Peyer's patch (tissue), 4 donors: ENCODE measurements at regions not wholly inside any gene's neighbourhood (a gene's known extent, or its start where the extent isn't known, plus 50 kb on each side); places are given as distances from the start of the nearest gene placed in this dataset.

Experiments used
- DNase-seq, 3 donors: peaks; one replicate each; pipeline ENCODE4 v3.0.0-alpha.2; 2017 to 2019
- H3K27ac ChIP-seq, 4 donors: fragments of 200-600 bp; sonication (generic); one replicate each; pipeline ENCODE4 v1.5.1; 2016 to 2019
- H3K27me3 ChIP-seq, 2 donors: fragments of 200-600 bp; sonication (generic); one replicate each; pipeline ENCODE4 v1.5.1; 2019
- H3K36me3 ChIP-seq, 3 donors: fragments of 200-600 bp; sonication (generic); one replicate each; pipeline ENCODE4 v1.5.1; 2016 to 2019
- H3K4me1 ChIP-seq, 4 donors: fragments of 200-600 bp; sonication (generic); one replicate each; pipeline ENCODE4 v1.5.1; 2016 to 2019
- H3K4me3 ChIP-seq, 4 donors: fragments of 200-600 bp; sonication (generic); 1 replicate in 3 of 4; 2 replicates in 1 of 4; pipeline ENCODE4 v1.5.1; 2016 to 2019; ENCODE audit warnings: mild to moderate bottlenecking in 1 of 4
- H3K9me3 ChIP-seq, 4 donors: fragments of 200-600 bp; sonication (generic); one replicate each; pipeline ENCODE4 v1.5.1; 2016 to 2019; ENCODE audit warnings: mild to moderate bottlenecking in 1 of 4
- POLR2A ChIP-seq, 2 donors: fragments of 450-650 bp; IDR thresholded peaks; one replicate each; pipeline ENCODE4 v1.5.1; 2017; ENCODE audit warnings: antibody characterized with exemption in 2 of 2, mild to moderate bottlenecking in 2 of 2, moderate library complexity in 2 of 2
- TF ChIP-seq, protein P1 (sequence below), 6 experiments: fragments of 450-650 bp in 4 of 6; fragments of 200-600 bp in 2 of 6; sonication (generic) in 1 of 6; IDR thresholded peaks; one replicate each; pipeline ENCODE4 v1.5.1; 2017 to 2019; ENCODE audit warnings: antibody characterized with exemption in 6 of 6, mild to moderate bottlenecking in 3 of 6, moderate library complexity in 1 of 6

DNA sequence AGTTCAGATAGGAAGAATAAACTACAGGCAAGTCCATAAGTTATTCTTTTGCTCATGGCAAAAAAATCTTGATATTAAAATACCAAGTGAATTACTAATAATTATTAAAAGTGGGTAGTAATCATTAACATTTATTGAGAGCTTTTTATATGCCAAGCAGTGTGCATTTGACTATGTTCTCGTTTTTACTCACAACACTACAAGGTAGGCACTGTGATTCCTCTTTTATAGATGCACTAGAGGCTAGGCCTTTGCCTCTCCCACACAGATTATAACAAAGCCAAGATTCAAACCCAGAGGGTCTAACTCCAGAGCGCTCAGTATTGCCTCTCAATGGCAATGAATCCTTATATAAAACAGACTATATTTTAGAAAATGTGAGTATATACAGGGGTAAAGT lies 254.2 kb downstream of the NAF1 start:
- H3K9me3 ChIP-seq, result no peaks in the 10 kb centered on the region

DNA sequence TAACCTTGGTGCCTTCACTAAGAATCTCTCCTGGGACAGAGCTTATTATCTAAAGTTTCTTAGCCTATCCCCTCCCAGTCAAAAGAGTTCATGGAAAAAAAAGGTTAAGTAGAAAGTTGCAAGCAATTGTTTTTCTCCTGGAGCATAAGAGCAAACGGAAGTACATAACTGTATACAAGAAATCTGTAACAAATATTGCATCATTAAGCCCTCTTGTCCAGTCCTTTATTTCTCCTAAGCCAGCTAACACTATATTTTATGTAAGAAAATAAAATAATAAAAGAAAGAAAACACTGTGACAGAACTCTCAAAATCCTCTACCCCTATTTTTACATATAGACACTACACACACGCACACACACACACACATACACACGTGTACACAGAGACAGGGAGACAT lies 255.3 kb downstream of the NAF1 start:
- no peak overlapping the region for H3K4me3 ChIP-seq
- H3K9me3 ChIP-seq, result no peaks in the 10 kb centered on the region
- DNase-seq, result no peak
- H3K36me3 ChIP-seq, result no peaks in the 10 kb centered on the region
- no peak for TF ChIP-seq POLR2A (IDR thresholded peaks at IDR 0.05)
- TF ChIP-seq, protein P1, sequence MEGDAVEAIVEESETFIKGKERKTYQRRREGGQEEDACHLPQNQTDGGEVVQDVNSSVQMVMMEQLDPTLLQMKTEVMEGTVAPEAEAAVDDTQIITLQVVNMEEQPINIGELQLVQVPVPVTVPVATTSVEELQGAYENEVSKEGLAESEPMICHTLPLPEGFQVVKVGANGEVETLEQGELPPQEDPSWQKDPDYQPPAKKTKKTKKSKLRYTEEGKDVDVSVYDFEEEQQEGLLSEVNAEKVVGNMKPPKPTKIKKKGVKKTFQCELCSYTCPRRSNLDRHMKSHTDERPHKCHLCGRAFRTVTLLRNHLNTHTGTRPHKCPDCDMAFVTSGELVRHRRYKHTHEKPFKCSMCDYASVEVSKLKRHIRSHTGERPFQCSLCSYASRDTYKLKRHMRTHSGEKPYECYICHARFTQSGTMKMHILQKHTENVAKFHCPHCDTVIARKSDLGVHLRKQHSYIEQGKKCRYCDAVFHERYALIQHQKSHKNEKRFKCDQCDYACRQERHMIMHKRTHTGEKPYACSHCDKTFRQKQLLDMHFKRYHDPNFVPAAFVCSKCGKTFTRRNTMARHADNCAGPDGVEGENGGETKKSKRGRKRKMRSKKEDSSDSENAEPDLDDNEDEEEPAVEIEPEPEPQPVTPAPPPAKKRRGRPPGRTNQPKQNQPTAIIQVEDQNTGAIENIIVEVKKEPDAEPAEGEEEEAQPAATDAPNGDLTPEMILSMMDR (IDR thresholded peaks at IDR 0.05), result no peak
- no peaks in the 10 kb centered on the region for H3K27me3 ChIP-seq
- no peaks in the 10 kb centered on the region for H3K4me1 ChIP-seq
- H3K27ac ChIP-seq, result no peak overlapping the region

More for the DNA sequence above, 254.2 kb downstream of the NAF1 start:
- H3K4me3 ChIP-seq, result no peak overlapping the region
- H3K36me3 ChIP-seq, result no peaks in the 10 kb centered on the region
- no peaks in the 10 kb centered on the region for H3K4me1 ChIP-seq
- no peaks in the 10 kb centered on the region for H3K27me3 ChIP-seq
- no peak for DNase-seq
- no peak overlapping the region for H3K27ac ChIP-seq
- TF ChIP-seq, protein P1 (IDR thresholded peaks at IDR 0.05), result no peak
- no peak for TF ChIP-seq POLR2A (IDR thresholded peaks at IDR 0.05)

DNA sequence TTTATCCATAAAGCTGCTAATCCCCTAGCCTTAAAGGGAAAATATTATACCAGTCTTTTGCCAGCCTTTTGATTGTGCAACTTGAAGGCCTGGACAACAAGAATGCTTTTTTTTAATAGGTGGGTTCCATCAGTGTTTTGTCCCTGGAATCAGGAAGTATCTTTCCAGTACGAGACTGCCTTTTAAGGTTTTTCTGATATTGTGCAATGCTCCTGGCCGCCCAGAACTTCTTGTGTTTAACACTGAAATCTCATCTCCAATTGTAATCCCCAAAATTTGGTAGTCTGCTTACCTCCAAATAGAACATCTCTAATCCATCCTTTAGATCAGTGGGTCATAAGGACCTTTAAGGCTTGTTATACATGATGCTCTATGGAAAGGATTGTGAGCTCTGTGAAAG lies 256.7 kb downstream of the NAF1 start:
- no peaks in the 10 kb centered on the region for H3K4me1 ChIP-seq
- no peak for DNase-seq
- H3K9me3 ChIP-seq, result no peaks in the 10 kb centered on the region
- no peaks in the 10 kb centered on the region for H3K27me3 ChIP-seq
- TF ChIP-seq POLR2A (IDR thresholded peaks at IDR 0.05), result no peak
- TF ChIP-seq, protein P1 (IDR thresholded peaks at IDR 0.05), result no peak
- no peak overlapping the region for H3K4me3 ChIP-seq
- H3K36me3 ChIP-seq, result no peaks in the 10 kb centered on the region
- no peak overlapping the region for H3K27ac ChIP-seq

DNA sequence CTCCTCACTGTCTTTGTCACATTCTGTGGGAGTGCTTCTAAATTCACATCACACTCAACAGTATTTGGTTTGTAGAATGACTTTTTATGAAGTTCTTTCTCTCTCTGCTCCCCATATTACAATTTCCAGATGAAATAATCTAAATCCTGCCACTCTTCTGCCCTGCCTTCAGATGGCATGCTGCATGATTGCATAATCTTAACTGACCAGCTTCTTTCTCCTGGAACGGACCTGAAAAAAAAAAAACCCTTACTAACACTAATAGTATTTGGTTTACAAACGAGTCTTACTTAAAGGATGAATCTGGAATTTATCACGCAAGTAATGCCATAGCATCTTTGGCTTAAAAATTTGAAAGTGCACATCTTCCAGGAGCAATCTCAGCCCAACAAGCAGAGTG lies 272.3 kb downstream of the NAF1 start:
- TF ChIP-seq, protein P1 (IDR thresholded peaks at IDR 0.05), result no peak
- TF ChIP-seq POLR2A (IDR thresholded peaks at IDR 0.05), result no peak
- no peak for DNase-seq
- Histone ChIP-seq H3K4me3 (no peak overlapping the region), H3K4me1 (no peaks in the 10 kb centered on the region), H3K27ac (no peak overlapping the region), H3K36me3 (no peaks in the 10 kb centered on the region), H3K27me3 (no peaks in the 10 kb centered on the region), H3K9me3 (no peaks in the 10 kb centered on the region)

DNA sequence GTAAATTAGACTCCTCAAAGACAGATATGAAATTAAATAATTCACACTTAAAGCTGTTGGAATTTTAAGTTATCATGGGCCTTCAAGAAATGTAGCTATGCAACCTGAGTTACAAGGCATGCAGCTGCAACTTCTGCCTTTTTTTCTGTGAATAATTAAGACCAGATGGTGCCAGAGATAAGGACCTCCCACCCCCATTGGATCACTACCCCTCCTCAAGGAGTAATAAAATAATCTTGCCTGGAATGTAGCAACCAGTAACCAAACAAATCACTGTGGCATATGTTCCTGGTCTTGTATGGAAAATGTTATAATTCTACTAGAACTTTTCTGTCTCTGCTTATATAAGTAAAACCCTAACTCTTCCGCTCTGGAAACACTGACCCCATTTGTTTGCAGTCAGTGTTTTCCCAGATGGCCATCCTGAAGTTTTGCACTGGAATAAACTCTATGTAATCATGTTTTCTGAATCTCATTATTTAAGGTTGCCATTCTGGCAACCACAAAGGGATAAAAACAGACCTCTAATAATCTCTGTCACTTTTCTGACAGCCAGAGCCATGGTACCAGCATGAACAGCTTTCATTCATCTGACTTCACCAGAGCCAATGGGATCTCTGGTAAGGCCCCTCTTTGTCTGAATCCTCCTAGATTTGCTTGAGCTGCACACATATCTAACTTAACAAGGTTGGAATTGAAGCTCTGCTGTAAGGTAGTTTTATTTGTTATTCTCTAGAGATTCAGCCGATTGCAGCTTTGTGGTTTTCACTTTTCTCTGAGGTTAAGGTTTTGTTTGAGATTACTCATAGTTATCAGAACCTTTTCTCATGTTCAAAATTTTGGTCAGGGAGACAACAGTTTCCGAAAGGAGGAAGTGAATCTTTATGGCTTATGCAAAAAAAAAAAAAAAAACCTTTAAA lies 274.6 kb downstream of the NAF1 start:
- H3K27ac ChIP-seq, result no peak overlapping the region
- H3K36me3 ChIP-seq, result no peaks in the 10 kb centered on the region
- no peaks in the 10 kb centered on the region for H3K27me3 ChIP-seq
- no peak overlapping the region for H3K4me3 ChIP-seq
- H3K4me1 ChIP-seq, result no peaks in the 10 kb centered on the region
- DNase-seq, result no peak
- H3K9me3 ChIP-seq, result no peaks in the 10 kb centered on the region
- no peak for TF ChIP-seq POLR2A (IDR thresholded peaks at IDR 0.05)
- TF ChIP-seq, protein P1 (IDR thresholded peaks at IDR 0.05), result no peak
